IMR-90 (cell line): ENCODE measurements at regions not wholly inside any gene's neighbourhood (a gene's known extent, or its start where the extent isn't known, plus 50 kb on each side); places are given as distances from the start of the nearest gene placed in this dataset.

Experiments
- ATAC-seq: fragments of 200-7000 bp; cut with Tn5 transposase; 2 replicates; pipeline ENCODE4 v1.9.1; 2020; ENCODE audit warnings: low read depth, mild to moderate bottlenecking, moderate library complexity
- BruUV-seq: library from RNA; stranded (reverse); fragments of 400-500 nt; replicated peaks from 2 replicates; lab custom pipeline; 2021; lab: Mats Ljungman, UMichigan
- CTCF ChIA-PET: fragments of 300-600 bp; formaldehyde crosslinking; extraction: SDS; loops from one replicate; lab custom pipeline; 2021; ENCODE audit warnings: antibody characterized with exemption; lab: Yijun Ruan, JAX
- POLR2A ChIA-PET: fragments of 300-600 bp; sonication (Branson Sonifier 250); formaldehyde crosslinking; loops from one replicate; lab custom pipeline; 2022; ENCODE audit warnings: antibody characterized with exemption; ENCODE audit not compliant: unreplicated experiment; lab: Charles Lee
- DNase-seq: peaks from one replicate; pipeline ENCODE4 v3.0.0; 2013
- H2AFZ ChIP-seq: replicated peaks from 2 replicates; pipeline ENCODE3; 2013; ENCODE audit warnings: low read length, mild to moderate bottlenecking; ENCODE audit not compliant: poor library complexity
- H2AK5ac ChIP-seq: 2 replicates; pipeline ENCODE4 v1.6.1; 2013; ENCODE audit warnings: low read depth, low read length, inconsistent platforms
- H2AK9ac ChIP-seq: replicated peaks from 2 replicates; pipeline ENCODE3; 2013; ENCODE audit warnings: mild to moderate bottlenecking, low read depth, low read length, moderate library complexity; ENCODE audit not compliant: poor library complexity
- H2BK120ac ChIP-seq: 2 replicates; pipeline ENCODE4 v1.6.1; 2013; ENCODE audit warnings: low read depth, low read length, inconsistent platforms
- H2BK15ac ChIP-seq: 3 replicates; pipeline ENCODE4 v1.6.1; 2013; ENCODE audit warnings: low read depth, low read length, inconsistent platforms
- H2BK20ac ChIP-seq: 2 replicates; pipeline ENCODE4 v1.6.1; 2013; ENCODE audit warnings: low read depth, mild to moderate bottlenecking, inconsistent platforms, low read length, moderate library complexity
- H2BK5ac ChIP-seq: 2 replicates; pipeline ENCODE4 v1.6.1; 2013; ENCODE audit warnings: mild to moderate bottlenecking, low read depth, low read length, inconsistent platforms; ENCODE audit not compliant: poor library complexity, severe bottlenecking
- H3K14ac ChIP-seq: replicated peaks from 2 replicates; pipeline ENCODE4 v1.6.1; 2013; ENCODE audit warnings: low read depth, low read length, inconsistent platforms
- H3K18ac ChIP-seq: 2 replicates; pipeline ENCODE4 v1.6.1; 2013; ENCODE audit warnings: low read depth, low read length, control low read depth
- H3K23ac ChIP-seq: 2 replicates; pipeline ENCODE4 v1.6.1; 2013; ENCODE audit warnings: low read depth, low read length, inconsistent platforms
- H3K27ac ChIP-seq: 2 replicates; pipeline ENCODE4 v1.5.1; 2013; ENCODE audit warnings: mild to moderate bottlenecking, control low read depth, low read length; ENCODE audit not compliant: insufficient read depth
- H3K27me3 ChIP-seq: 2 replicates; pipeline ENCODE4 v1.6.1; 2013; ENCODE audit warnings: low read length; ENCODE audit not compliant: control insufficient read depth, insufficient read depth
- H3K36me3 ChIP-seq: 2 replicates; pipeline ENCODE4 v1.6.1; 2013; ENCODE audit warnings: low read length, mixed read lengths; ENCODE audit not compliant: control insufficient read depth, insufficient read depth
- H3K4ac ChIP-seq: 2 replicates; pipeline ENCODE4 v1.6.1; 2013; ENCODE audit warnings: low read depth, low read length, inconsistent platforms
- H3K4me1 ChIP-seq: 2 replicates; pipeline ENCODE4 v1.6.1; 2013; ENCODE audit warnings: low read length, mixed read lengths; ENCODE audit not compliant: control insufficient read depth, insufficient read depth
- H3K4me2 ChIP-seq: 2 replicates; pipeline ENCODE4 v1.6.1; 2013; ENCODE audit warnings: low read depth, mild to moderate bottlenecking, control low read depth, low read length, moderate library complexity
- H3K4me3 ChIP-seq: 2 replicates; pipeline ENCODE4 v1.5.1; 2013; ENCODE audit warnings: low read depth, mild to moderate bottlenecking, control low read depth, low read length, moderate library complexity; ENCODE audit not compliant: insufficient read depth
- H3K56ac ChIP-seq: 2 replicates; pipeline ENCODE4 v1.6.1; 2013; ENCODE audit warnings: low read length, inconsistent platforms; ENCODE audit not compliant: insufficient read depth; ENCODE audit errors: extremely low read depth
- H3K79me1 ChIP-seq, 2 experiments: 2 replicates each; pipeline ENCODE4 v1.6.1; 2013; ENCODE audit warnings: low read length in 2 of 2, inconsistent platforms in 1 of 2, low read depth in 1 of 2
- H3K9ac ChIP-seq: 2 replicates; pipeline ENCODE4 v1.6.1; 2013; ENCODE audit warnings: low read depth, low read length, control low read depth
- H3K9me1 ChIP-seq: 2 replicates; pipeline ENCODE4 v1.6.1; 2013; ENCODE audit warnings: low read length, inconsistent platforms; ENCODE audit not compliant: insufficient read depth
- H3K9me3 ChIP-seq: 2 replicates; pipeline ENCODE4 v1.6.1; 2013; ENCODE audit warnings: low read length; ENCODE audit not compliant: control insufficient read depth, insufficient read depth
- H4K20me1 ChIP-seq: 2 replicates; pipeline ENCODE4 v1.6.1; 2013; ENCODE audit warnings: low read length, inconsistent platforms; ENCODE audit not compliant: insufficient read depth
- H4K5ac ChIP-seq: 2 replicates; pipeline ENCODE4 v1.6.1; 2013; ENCODE audit warnings: mild to moderate bottlenecking, low read depth, low read length, control low read depth
- H4K8ac ChIP-seq, 2 experiments: 2 replicates each; pipeline ENCODE4 v1.6.1; 2013; ENCODE audit warnings: low read depth in 2 of 2, low read length in 2 of 2, control low read depth in 1 of 2, inconsistent platforms in 1 of 2
- H4K91ac ChIP-seq: 2 replicates; pipeline ENCODE4 v1.6.1; 2013; ENCODE audit warnings: low read depth, low read length, inconsistent platforms; ENCODE audit not compliant: insufficient read depth
- CHD1 ChIP-seq: IDR thresholded peaks from 2 replicates; pipeline ENCODE4 v1.6.1; 2012; ENCODE audit warnings: low read depth, low read length, improper control_type of control experiment
- MAFK ChIP-seq: IDR thresholded peaks from 2 replicates; pipeline ENCODE4 v1.6.1; 2012; ENCODE audit warnings: low read depth, low read length, improper control_type of control experiment
- NFE2L2 ChIP-seq: fragments of 150-350 bp; IDR thresholded peaks from 2 replicates; pipeline ENCODE4 v1.6.1; 2016; ENCODE audit warnings: low read depth, mild to moderate bottlenecking, low read length
- RFX5 ChIP-seq: IDR thresholded peaks from 2 replicates; pipeline ENCODE4 v1.8.0; 2012; ENCODE audit warnings: low read depth, mild to moderate bottlenecking, low read length, moderate library complexity
- WGBS, 2 experiments: methylation state at CpG; one replicate each; pipeline versions ENCODE4 v1.1.5 to v1.1.7; 2013; ENCODE audit warnings: missing lambda C conversion rate in 2 of 2; ENCODE audit not compliant: insufficient read length in 1 of 2; ENCODE audit errors: extremely low coverage in 2 of 2; 5-methylcytosine and 5-hydroxymethylcytosine counted together
- dilution Hi-C: fragments of 300-500 bp; cut with HindIII; formaldehyde crosslinking; loops from one replicate; pipeline ENCODE4 v1.14.3; 2018; ENCODE audit warnings: low sequenced_read_pairs; ENCODE audit not compliant: unreplicated experiment
- in situ Hi-C: fragments of 300-500 bp; cut with MboI; formaldehyde crosslinking; loops from 3 replicates; pipeline ENCODE4 v1.14.3; 2019; ENCODE audit warnings: low sequenced_read_pairs, inconsistent platforms, mixed read lengths
- intact Hi-C: fragments of 100-400 bp; cut with micrococcal nuclease; formaldehyde crosslinking; loops from 2 replicates; pipeline ENCODE4 v1.10.0; 2022

DNA sequence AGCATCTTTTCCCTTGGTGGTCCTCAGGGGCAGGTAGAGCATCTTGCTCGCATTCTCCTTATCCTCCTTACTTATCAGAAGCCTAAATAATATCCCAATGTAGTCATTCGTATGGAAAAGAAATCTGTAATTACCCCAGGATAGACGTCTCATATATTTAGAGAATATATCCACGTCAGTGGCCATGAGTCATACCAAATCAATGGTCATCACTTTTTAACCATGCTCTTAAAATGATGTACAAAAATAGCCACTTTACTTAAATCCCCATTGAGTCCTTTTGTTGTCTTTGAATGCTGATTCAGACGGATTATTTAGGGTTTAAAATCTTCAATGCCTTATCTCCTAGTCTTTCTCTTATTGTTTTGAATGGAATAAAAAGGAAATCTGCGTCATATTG, 231.7 kb upstream of the STXBP5 start:
- Histone ChIP-seq H2BK20ac (no peak overlapping the region), H3K27ac (no peak overlapping the region), H2AK5ac (no peak overlapping the region), H3K27me3 (no peaks in the 10 kb centered on the region), H3K4me1 (peaks cover 2% of the 10 kb centered on the region; the same call in 1 of the 2 replicates), H4K20me1 (no peaks in the 10 kb centered on the region), H3K14ac (no peak overlapping the region), H4K8ac (no peak overlapping the region), H3K18ac (no peak overlapping the region), H3K9me1 (no peaks in the 10 kb centered on the region), H3K9ac (no peak overlapping the region), H3K4me2 (no peak overlapping the region), H2BK120ac (no peak overlapping the region), H2BK5ac (no peak overlapping the region), H3K4ac (no peak overlapping the region), H2AFZ (no peak overlapping the region), H3K4me3 (no peak overlapping the region), H3K36me3 (no peaks in the 10 kb centered on the region), H3K56ac (no peak overlapping the region), H3K9me3 (no peaks in the 10 kb centered on the region), H2AK9ac (no peak overlapping the region), H3K79me1 (no peaks in the 10 kb centered on the region), H4K5ac (no peak overlapping the region), H3K23ac (no peak overlapping the region), H2BK15ac (no peak overlapping the region), H4K91ac (no peak overlapping the region)
- intact Hi-C loops (no loop called here), dilution Hi-C loops (no loop called here), in situ Hi-C loops (no loop called here)
- BruUV-seq, result no TSS peak
- CTCF ChIA-PET, result no interaction called here
- POLR2A ChIA-PET, result no interaction called here
- TF ChIP-seq MAFK, result 0 out of 2 replicates have a peak, but pooled peaks have one; percentile 2
- no peak for TF ChIP-seq NFE2L2
- no peak for TF ChIP-seq CHD1
- TF ChIP-seq RFX5, result no peak
- peak; percentile 55 for DNase-seq
- no CpG with 5 or more reads among the region's 6 CpGs for WGBS, 2 experiments
- no peak for ATAC-seq
